D341Med (cell line): ENCODE measurements at regions not wholly inside any gene's neighbourhood (a gene's known extent, or its start where the extent isn't known, plus 50 kb on each side); places are given as distances from the start of the nearest gene placed in this dataset.
"Not testable (repeated sequence)": the region's sequence is repeated elsewhere in the genome, so short reads cannot be mapped to it uniquely, and the experiment has no call there.

ENCODE experiments used
- DNase-seq: peaks from one replicate; pipeline ENCODE4 v3.0.0; 2012; ENCODE audit warnings: low spot score

DNA sequence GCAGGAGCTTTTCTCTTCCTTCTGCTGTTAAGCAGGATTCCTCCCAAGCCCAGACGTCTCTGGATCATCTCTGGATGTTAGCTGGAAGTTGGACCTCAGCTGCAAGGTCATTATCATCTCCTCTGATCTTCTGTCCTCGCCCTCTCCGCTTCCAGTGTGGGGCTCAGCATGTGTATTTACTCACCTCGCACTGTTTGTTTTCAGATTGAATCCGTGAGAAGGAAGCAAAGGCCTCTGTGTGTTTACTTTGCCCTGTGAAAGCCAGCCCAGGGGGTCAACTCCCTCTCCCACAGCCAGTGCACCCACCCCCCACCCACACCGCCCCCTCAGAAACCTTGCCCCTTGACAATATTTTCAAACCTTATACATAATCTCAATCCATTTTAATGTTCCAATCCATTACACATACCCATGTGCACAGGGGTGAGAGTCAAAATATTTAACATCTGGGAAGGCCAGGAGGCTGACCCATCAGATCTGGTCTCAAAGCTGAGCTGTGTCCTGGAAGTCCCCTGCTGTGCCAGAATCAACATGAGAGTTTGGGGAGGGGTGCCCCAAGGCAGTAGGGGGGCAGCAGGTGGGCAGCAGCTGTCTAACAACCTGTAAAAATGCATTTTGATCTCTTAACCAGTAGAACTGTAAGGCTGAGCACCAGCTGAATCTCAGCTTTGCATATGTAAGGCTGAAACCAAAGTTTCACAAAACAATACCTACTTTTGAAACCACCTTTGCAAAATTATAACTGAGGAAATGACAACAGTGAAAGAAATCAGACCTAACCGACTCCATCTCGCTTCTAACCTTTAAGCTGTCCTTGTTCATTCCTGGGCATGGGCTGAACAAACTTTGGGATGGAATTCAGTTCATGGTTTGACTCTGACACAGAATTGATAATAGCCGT lies 157.9 kb downstream of the ZNF664 start:
- no peak for DNase-seq

DNA sequence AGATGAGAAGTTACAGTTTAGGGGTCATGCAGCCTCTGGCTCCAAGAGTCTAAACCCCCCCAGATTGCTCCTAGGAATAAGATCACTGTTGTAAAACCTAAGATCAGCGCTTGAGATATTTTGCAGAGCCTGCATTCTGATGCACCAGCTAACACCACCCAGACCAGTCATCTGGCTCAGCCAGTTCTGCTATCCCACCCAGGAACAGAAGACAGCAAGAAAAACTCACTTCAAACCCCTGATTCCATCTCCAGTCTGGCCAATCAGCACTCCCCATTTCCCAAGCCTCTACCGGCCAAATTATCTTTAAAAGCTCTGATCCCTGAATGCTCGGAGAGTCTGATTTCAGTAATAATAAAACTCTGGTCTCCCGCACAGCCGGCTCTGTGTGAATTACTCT lies 158.6 kb downstream of the ZNF664 start:
- DNase-seq, result no peak

DNA sequence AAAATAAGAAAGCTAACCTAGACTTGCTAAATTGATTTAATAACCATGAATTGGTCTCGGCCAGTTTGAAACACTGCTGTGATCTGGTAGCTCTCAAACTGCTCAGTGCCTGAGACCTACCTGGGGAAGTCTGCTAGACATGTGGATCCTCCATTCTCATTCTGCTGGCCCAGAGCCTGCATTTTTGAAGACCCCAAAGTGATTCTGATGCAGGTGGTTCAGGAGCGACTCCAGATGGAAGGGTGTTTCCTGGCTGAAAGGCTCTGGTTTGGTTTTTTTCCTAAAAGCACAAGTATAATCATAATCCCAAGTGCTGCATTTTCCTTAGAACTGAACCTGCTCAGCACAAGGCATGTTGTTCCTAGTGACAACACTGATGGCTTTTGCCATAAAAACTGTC lies 159.5 kb downstream of the ZNF664 start:
- no peak for DNase-seq

DNA sequence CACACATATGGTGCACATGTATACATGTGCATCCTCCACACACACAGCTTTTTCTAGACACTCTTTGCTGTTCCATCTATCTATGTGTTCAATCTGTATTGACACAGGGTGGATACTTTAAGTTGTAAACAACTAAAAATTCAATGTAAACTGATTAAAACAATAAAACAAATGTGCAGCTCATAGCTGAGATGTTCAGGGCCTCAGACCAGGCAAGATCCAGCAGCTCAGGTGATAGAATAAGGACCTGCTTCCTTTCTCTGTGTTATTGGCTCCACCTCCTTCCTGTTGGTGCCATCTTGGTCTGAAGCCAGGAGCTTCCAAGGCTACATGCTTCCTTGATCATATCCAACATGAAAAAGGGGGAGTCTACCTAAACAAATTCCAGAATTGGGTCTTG lies 158.1 kb upstream of the RFLNA start:
- DNase-seq, result no peak

DNA sequence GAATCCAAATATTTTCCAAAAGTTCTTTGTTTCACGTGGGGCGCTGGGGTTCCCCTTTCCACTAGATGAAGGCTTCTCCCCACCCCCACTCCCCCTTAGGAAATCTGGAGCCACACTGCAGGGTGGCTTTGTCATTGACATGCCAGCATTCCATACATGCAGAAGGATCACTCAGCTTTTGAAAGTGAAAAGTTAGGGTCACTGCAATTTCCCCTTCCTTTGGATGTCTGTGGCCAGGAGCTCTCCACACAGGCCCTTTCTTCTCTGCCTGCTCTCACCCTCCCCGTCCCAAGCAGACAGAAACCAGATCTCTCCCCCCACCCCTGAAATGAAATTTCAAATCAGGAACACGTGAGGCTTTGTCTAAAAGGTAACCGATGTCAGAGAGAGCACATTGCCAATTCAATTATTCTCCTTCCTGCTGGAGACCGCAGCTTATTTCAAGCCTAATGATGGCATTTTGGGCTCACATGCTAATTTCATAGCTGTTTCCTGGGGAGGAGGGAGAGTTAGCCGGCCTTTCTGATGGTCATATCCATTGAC lies 153.9 kb upstream of the RFLNA start:
- no peak for DNase-seq

DNA sequence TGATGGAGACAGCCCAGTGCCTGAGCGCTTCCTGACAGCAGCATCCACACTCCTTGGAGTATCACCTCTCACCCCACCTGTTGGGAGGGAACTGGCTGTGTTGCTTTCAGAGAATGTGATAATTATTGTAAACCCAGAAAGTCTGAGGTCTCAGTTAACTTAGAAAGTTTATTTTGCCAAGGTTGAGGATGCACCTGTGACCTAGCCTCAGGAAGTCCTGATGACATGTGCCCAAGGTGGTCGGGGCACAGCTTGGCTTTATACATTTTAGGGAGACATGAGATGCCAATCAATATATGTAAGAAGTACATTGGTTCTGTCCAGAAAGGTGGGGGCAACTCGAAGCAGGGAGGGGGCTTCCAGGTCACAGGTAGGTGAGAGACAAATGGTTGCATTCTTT lies 153.3 kb upstream of the RFLNA start:
- DNase-seq, result not testable (repeated sequence)

DNA sequence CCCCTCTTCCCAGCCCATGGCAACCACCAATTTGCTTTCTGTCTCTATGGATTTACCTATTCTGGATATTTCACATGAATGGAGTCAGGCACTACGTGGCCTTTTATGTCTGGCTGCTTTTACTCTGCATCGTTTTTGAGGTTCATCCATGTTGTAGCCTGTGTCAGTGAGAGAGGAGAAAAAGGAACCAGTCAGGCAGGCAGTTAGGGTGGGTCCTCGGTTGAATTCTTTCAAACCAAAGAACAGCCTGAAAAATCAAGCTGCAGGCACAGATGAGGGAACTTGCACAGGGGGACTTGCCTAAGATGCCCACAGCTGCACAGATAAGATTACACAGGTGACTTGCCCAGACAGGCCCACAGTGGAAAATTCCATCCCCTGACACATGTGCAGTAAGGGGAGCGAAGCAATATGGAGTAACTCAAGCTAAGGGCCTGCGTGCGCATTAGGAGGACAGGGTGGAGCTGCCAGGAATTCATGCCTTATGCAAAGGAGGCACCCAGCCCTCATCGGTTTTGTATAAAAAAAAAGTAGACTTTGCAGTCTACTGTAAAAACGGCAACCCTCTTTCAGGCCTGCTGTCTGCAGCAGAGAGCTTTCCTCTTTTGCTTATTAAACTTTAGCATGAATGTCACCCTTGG lies 152.4 kb upstream of the RFLNA start:
- DNase-seq, result no peak

DNA sequence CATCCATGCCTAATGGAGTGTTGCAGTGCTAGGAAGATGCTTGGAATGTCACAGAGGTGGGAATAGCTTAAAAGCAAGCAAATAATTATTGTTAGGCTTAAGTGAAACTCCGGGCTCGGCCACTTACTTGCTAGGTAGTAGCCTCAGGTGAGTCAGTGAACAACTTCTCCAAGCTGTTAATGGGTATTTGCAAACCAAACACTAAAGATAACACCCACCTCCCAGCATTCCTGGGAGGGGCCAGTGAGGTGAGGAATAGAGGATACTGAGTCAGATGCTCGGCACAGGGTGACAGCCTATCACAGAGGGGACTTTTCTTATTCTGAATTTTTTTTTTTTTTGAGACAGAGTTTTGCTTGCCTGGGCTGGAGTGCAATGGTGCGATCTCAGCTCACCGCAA lies 151.2 kb upstream of the RFLNA start:
- DNase-seq, result no peak

DNA sequence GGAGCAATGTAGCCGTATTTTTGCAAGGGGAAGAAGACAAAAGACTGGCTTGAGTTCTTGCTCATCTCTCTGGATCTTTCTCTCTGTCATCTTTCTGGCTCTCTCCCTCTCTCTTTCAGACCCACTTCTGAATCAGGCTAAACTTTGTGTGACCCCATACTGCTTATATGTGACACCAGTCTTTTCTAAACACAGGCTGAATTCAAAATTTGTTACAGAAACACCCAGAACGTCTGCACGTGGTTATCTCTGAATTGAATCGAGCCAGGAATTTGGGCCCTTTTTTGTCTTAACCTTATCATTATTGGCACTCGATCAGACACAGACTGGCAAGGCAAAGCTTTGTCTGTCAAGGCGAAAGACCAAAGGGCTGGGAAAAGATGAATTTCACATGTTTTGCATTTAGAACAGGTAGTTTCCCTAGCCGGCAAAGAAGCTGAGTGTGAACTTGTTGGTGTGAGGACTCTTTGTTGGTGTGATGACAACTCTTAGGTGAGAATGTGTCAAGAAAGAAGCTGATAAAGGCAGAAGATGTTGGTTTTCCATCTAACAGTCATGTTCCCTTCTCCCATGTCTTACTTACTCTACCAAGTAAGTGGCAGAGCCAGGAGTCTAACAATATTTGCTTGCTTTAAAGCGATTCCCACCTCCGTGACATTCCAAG lies 150.2 kb upstream of the RFLNA start:
- no peak for DNase-seq

DNA sequence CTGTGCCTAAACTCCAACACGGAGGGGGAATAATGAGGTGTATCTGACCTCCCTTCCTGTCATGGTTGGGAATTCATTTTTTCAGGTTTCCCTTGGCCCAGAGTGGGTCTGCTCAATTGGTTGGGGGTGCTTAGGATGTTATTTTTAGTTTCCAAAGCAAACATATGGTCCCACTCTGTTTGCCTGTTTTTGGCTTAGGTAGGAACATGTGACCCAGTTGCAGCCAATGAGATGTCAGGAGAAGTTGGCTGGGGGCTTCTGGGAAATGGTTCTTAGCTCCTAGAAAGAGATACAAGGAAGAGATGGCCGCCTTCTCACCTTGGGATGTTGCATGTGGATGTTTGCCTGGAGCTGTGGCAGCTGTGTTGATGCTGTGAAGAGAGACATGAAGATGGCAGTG lies 147.9 kb upstream of the RFLNA start:
- no peak for DNase-seq

DNA sequence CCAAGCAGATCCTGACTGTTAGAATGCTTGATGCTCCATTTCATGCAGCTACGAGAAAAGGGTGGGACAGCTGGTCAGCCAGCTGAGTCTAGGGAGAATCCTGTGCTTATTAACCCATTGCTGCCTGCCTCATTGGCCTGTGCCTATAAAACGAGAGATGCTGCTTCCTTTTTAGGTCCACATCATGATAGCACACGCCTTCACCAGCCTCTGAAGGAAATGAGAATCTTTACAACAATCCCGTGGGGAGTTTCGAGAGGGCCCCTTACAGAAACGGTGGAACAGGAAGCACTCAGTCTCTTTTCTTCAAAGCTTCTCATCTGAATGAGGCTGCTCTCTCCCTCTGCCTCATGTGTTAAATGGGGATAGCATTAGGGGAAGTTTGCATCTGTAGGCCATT lies 147.3 kb upstream of the RFLNA start:
- no peak for DNase-seq

DNA sequence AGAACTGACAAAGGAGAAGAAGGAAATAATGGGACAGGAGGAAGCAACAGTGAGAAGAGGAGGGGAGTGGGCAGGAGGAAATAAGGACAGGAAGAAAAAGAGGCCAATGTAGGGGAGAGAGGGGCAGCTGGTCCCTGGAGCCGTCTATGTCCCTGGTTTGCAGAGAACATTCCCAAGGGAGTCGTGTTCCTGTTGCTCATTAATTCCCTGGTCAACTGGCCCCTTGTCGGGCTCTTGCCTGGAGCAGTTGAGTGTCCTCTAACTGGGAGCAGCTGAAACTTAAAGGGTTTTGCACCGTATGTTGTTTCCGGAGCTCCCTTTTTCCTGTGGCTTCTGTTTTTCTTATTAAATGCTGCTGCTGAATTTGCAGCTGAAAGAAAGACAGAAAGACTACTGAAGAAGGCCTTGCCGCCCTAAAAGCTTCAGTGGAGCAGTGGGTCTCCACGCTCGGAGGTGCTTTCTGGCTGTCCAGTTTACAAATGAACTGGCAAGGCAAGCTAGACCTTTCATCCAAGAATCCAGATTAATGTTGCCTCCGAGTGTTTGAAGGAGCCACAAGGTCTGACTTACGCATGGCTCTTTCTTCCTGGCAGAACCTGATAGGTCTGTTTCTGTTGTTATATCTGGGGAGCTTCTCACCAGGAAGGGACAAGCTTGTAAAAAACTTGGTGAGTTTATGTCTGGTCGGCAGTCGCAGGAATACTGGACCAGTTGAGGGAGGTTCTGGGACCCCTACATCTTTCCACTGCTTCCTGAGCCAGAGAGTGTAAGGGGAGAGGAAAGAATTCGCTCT lies 146.2 kb upstream of the RFLNA start:
- no peak for DNase-seq

DNA sequence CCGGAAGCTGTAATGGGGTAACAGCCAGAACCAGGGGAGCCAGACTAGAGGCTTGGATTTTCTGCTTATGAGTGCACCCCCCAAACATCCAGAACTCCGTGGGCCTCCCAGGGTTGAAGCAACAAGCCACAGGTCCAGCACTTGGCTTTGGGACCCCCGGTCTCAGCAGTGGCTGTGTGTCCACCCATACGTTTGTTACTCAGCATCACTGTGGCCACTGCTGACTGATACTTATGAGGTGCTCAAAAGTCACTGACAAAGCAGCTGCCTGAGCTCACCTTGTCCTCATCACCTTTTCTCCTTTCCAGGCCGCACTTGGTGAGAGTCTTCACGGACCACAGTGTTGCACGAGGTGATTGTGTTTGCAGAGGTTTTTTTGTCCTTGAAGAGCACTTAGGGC lies 145.6 kb upstream of the RFLNA start:
- DNase-seq, result no peak

DNA sequence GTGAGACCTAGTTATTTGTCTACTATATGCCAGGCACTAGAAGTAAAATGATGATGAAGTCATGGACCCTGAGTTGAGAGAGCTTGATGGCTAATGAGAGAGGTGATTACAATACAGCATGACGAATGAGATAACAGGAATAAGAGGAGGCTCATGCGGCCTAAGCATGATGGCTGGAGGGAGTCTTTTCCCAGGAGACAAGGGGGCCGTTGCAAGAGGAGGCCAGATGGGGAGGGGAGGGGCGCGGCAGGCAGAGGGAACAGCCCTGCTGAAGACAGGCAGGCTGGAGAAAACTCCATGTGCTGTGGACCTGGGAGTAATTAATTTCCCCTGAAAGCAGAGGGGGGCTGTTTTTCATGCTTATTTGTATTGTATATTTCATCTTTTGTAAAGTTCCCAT lies 144.7 kb upstream of the RFLNA start:
- DNase-seq, result peak; percentile 78

DNA sequence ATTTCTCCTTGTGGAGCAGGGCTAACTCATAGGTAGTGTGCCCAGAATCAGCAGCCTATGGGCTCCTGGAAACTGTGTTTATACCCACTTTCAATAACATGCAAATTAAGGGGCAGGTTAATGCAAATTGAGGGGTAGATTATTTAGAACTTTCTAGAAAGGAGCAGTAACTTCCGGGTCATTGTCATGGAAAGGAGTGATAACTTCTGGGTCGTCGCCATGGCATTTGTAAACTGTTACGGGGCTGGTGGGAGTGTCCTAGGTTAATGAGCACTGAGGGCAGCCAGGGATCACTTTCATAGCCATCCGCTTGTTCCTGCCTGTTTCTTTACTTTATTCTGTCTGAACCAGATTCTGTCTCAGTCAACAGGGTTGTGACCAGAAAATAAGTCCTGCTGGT lies 143.3 kb upstream of the RFLNA start:
- DNase-seq, result no peak

DNA sequence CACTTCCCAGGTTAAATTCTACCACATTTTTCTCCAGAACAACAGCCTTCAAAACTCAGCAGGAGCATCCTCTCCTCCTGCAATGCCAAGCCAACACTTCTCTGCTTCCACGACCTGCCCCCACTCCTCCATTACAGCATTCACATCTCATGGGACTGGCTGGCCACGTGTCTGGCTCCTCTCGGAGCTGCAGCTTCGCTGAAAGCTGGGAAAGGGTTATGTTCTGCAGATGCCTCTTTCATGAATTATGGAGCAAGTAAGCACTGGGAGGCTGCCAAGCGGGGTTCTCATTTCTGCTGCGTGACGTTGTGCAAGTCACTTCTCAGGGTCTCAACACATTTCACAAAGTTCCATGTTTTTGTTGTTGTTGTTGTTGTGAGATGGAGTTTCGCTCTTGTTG lies 142.2 kb upstream of the RFLNA start:
- DNase-seq, result no peak

DNA sequence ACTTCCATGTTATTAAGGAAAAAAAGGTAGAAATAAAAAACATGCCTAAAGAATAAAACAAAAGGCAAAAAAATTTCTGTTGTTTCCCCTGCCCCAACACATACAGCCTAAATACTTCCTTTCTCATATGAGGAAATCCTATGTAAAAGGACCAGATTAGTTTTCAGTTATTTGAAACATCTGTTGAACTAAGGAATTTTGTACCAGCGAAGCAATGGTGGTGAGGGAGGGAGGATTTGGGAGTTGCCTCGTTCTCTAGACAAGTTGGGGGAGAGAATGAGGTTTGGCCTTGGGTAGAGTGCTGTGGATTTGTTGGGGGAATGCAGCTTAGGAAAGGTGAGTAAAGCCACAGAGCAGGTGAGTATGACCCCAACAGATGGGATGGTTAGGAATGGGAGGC lies 141.5 kb upstream of the RFLNA start:
- DNase-seq, result no peak

DNA sequence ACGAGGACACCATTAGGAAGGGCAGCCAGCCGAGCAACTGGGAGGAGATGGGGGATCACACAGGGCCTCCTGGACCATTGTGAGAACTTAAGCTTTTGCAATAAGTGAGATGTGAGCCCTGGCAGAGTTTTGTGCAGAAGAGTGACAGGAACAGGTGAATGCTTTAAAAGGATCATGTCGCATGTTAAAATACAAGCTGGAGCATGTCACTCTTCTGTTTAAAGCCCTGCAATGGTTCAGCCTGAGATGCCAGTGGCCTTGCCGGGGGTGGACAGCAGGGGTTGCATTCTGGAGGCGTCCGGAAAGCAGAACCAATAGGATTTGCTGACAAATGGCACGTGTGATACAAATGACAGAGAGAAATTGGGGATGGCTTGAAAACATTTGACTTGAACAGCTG lies 137.5 kb upstream of the RFLNA start:
- no peak for DNase-seq

DNA sequence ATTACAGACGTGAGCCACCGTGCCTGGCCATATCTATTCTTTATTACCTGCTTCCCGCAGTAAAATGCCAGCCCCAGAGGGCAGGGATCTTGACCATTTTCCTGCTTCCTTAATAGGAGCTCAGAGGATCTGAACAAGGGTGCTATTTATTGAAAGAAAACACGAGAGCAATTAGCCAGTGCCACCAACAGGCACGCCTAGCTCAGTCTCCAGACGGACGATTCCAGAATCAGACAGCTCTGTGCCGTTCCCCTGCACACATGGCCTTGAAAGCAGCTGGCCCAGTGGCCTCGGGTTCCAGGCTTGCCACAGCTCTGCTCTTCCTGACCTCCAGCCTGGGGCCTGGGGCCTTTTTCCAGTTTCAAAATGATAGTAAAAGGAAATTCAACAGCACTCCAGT lies 135.2 kb upstream of the RFLNA start:
- DNase-seq, result no peak

DNA sequence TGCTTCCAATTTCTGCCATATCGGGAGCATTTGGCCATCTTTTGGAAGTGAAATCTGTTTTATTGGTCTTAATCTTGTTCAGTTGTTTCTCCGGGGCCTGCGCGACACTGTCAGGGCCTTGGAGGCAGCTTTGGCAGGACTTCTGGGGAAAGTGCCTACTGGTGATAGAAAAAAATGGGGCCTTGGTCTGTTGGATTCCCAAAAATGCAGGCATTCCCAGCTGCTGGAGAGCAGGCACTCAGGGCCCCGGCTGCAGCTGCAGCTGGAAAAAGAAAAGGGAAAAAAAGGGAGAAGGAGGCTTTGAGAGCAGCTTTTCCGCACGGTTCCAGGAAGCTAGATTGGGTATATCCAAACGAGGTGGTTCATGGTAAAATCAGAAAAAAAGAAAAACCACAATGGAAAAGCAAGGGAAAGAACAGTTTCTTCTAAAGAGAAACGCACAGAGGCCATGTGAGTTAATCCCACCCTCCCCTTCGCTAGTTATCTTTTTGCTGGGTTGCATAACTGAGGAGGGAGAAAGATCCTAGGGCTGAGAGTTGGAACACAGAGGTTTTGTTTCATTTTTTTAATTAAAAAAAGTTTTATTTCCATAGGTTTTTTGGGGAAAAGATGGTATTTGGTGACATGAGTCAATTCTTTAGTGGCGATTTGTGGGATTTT lies 134.7 kb upstream of the RFLNA start:
- DNase-seq, result no peak

DNA sequence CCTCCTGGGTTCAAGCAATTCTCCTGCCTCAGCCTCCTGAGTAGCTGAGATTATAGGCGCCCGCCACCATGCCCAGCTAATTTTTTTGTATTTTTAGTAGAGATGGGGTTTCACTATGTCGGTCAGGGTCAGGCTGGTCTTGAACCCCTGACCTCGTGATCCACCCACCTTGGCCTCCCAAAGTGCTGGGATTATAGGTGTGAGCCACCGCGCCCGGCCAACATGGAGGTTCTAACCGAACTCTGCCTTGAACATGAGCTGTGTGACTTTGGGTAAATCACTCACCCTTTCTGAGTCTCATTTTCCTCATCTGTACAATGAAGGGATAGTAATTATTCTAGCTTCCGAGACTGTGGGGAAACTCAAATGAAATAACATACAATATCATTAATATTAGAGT lies 133.5 kb upstream of the RFLNA start:
- not testable (repeated sequence) for DNase-seq
